GM19324 (cell line): ENCODE measurements at regions not wholly inside any gene's neighbourhood (a gene's known extent, or its start where the extent isn't known, plus 50 kb on each side); places are given as distances from the start of the nearest gene placed in this dataset.
A peak's percentile ranks its signal among the peaks of the same experiment; 100 is the strongest.

Experiments
- ATAC-seq: cut with Tn5 transposase; IDR thresholded peaks from one replicate; pipeline ENCODE4 v1.9.1; 2021; ENCODE audit warnings: mild to moderate bottlenecking, moderate library complexity; ENCODE audit not compliant: unreplicated experiment, low FRiP score

- no peak for ATAC-seq
These were observed 482.0 kb upstream of the PCDH15 start for GRCh38 chr10:55283031-55283430.

DNA sequence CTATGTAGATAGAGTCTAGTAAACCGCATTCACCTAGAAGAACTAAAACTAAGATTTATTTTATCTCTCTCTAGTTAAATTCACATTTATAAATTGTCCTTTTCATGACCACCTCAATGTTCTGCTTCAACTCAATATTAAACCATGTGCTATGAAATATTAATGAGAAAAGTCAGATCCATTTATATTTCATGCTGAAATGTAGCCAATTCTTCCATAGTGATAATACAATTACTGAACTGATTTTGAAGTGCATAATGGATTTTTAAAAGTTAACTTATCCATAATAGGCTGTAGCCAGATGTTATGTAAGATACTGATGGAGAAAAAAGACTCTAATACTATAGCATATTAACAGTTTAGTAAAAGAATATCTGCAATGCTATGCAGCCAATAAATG, 479.7 kb upstream of the PCDH15 start:
- ATAC-seq, result no peak

DNA sequence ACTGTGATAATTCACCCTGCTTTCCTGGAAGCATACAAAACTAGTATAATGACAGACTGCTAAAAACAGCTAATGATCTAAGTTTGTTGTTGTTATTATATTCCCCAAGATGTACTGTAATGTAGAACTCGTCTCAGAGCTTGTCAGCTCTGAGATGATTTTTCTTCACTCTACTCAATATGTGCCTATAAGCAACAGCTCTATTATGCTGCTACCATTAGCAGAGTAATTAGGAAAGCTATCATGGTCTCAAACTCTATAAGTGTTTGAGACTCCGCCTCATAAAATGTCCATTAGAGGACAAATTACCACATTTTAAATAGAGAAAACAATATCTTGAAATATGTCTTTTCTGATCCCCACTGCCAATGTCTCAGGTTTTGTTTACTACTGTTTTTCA, 476.5 kb upstream of the PCDH15 start:
- no peak for ATAC-seq

GRCh38 chr10:55274367-55274766, 473.3 kb upstream of the PCDH15 start:
- ATAC-seq, result no peak

DNA sequence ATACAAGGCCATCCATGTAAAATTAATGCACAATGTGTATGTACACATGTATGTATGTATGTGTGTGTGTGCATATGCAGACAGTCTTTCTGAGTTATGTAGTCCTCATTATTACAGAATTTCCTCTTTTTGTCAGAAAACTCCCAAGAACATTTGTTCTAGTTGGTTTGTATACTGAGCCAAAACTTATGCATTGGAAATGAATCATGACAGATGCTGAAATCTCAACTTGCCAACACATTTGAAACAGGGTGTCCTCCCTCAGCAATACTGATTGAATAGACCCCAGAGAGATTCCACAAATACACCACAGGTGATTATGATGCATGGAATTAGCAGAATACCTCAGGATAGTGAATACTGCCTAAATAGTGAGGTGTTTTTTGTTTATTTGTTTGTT, 472.9 kb upstream of the PCDH15 start:
- ATAC-seq, result no peak

DNA sequence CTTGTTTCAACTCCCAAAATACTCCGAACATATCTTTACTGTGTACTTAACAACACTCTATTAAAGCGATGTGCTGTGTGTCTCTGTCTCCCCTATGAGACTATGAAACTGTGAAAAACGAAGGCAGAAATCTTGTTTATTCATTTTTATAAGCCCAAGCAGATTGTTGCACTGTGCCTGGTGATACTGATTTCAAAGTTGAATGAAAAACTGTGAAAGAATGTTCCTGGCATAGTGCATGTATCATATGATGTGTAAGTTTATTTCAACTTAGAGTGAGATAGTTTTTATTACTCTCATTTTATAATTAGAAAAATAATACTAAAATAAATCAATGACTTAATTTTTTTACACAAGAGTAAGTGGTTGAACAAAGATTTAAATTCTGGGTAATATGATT, 471.9 kb upstream of the PCDH15 start:
- no peak for ATAC-seq

GRCh38 chr10:55266797-55267196, 465.8 kb upstream of the PCDH15 start:
- ATAC-seq, result no peak

- no peak for ATAC-seq
These were observed 462.3 kb upstream of the PCDH15 start for GRCh38 chr10:55263327-55263726.

DNA sequence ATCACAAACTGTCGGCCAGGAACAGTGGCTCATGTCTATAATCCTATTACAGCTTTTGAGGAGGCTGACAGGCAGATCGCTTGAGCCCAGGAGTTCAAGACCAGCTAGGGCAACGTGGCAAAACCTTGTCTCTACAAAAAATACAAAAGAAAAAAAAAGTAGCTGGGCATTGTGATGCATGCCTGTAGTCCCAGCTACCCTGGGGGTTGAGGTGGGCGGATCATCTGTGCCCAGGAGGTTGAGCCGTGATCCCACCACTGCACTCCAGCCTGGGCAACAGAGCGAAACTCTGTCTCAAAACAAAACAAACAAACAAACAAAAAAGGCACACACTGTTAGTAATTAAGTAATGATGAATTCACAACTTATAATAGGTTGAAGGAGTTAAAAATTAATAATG, 441.5 kb upstream of the PCDH15 start:
- ATAC-seq, result no peak

DNA sequence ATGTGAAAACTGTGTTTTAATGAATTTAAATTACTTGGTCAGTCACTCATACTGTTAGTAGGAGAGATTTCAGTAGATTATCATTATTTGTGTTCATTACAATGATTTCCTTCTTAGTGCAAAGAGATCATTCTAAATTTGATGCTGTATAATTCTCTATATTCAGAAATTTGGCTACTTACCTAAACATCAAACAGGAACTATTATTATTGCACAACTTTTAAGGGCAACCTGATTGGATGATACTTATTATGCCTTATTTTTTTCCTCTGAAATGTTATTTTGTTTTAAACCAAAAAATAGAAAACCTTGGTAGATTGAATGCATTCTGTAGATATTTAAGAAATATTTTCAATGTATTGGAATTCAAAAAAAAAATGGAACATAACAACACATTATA, 436.4 kb upstream of the PCDH15 start:
- ATAC-seq, result no peak

DNA sequence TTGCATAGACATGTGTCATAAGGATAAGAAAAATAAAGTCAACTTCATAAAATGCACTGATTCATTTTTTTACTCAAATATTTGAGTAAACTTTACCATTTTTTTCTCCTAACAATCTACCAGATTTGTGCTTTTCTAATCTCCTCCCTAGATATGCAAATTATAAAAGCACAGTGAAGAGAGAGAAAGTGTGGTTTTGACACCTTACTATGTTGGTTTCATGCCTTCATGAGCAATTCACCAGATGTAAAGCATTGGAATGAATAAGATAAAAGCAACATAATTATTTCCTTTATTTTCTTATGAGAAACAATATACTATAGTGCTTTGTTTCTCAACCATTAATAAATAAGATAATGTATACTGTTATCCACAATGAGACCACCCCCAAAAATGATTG, 432.5 kb upstream of the PCDH15 start:
- peak; percentile 99 for ATAC-seq

- peak; percentile 67 for ATAC-seq
These were observed 432.1 kb upstream of the PCDH15 start for GRCh38 chr10:55233090-55233489.

DNA sequence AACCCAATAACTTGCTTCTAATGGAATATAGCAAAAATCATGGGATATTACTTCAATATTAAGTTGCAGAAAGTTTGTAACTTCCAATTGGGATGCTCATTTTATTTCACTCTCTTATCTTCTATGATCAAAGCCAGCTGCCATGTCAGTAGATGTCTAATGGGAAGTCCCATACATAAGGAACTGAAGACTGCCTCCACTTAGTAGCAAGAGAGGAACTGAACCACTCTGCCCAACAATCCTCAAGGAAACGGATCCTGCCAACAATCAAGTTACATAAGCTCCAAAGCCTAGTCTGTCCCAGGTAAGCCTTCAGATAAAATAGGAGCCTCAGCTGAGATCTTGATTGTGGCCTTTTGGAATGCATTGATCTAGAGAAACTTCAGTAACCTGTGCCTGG, 431.5 kb upstream of the PCDH15 start:
- ATAC-seq, result no peak

- no peak for ATAC-seq
These were observed 426.9 kb upstream of the PCDH15 start for GRCh38 chr10:55227967-55228366.

GRCh38 chr10:55224007-55224781, 423.2 kb upstream of the PCDH15 start:
- peak; percentile 80 for ATAC-seq

DNA sequence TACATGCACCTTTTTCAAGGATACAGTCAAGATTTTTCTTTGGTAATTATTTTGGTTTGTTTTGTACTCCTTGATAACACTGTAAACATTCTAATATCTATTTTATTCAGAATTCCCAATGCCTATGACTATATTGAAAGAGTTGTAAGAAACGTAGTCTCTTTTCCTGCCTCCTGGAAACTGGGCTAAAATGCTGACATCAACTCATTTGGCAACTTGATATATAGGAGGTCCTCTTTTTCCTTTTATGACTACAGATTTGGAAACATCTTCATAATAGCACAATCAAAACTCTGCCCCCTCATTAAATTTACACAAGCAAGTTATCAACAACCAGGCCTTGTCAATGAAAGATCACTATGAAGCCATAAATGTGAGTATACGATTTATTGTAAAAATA, 422.3 kb upstream of the PCDH15 start:
- no peak for ATAC-seq

- ATAC-seq, result no peak
These were observed 419.9 kb upstream of the PCDH15 start for GRCh38 chr10:55220975-55221374.

DNA sequence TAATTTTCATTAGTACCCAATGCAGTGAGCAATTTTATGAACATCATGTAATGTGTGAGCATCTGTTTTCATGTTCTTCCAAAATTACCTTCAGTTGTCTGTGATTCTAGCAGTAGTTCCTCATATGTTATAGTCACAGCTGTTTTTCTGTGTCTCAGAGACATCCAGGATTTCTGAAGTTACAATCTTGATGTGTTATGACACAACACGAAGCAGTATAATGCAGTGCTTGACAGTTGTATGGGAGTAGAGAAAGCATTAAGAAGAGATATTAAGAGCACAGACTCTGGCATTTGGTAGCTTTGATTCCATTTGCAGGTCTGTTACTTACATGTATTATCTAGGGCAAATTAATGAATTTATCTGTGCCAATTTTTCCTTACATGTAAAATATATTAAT, 414.7 kb upstream of the PCDH15 start:
- ATAC-seq, result no peak

DNA sequence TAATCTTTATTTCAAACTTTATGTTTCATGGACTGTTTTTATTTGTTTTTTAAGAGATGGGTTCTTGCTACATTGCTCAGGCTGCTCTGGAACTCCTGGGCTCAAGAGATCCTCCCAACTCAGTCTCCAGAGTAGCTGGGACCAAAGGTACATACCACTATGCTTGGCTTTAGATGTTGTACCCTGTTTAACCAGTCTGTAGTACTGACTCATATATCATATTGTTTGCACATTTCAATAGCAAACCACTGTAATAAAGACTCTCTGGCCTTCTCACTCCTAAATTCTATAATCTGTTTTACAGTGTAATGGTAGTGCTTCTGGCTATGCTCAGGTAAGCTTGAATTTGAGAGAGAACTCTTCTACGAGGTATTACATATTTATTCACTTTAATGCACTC, 413.6 kb upstream of the PCDH15 start:
- no peak for ATAC-seq

DNA sequence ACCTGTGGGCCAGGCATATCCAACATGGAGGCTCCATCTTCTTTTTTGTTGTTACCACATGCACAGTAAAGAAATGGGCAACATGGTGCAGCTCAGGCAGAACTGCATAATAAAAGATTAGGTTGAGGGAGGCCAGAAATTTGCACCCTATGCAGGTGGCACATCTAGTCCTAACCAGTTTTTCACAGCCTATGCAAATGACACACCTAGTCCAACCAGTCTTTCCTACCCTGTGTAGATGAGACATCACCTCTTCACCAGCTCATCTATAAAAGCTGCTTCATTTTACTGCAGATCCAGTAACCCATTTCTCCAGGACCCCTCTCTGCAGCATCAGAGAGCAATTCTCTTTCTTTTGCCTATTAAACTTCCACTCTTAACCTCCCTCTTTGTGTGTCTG, 411.0 kb upstream of the PCDH15 start:
- no peak for ATAC-seq

GRCh38 chr10:55203874-55204273, 402.8 kb upstream of the PCDH15 start:
- ATAC-seq, result no peak

GRCh38 chr10:55203319-55203718, 402.3 kb upstream of the PCDH15 start:
- no peak for ATAC-seq

GRCh38 chr10:55200020-55200419, 399.0 kb upstream of the PCDH15 start:
- ATAC-seq, result no peak
